ENCODE measurements at regions not wholly inside any gene's neighbourhood (a gene's known extent, or its start where the extent isn't known, plus 50 kb on each side); places are given as distances from the start of the nearest gene placed in this dataset.
"Not testable (repeated sequence)": the region's sequence is repeated elsewhere in the genome, so short reads cannot be mapped to it uniquely, and the experiment has no call there.

- Mint-ChIP-seq H3K4me3 (no peak overlapping the region), H3K36me3 (ENCODE audit: insufficient read depth) (peaks cover 2% of the 10 kb centered on the region), H3K9me3 (peaks cover 0 to 9% of the 10 kb centered on the region in 2 donors), H3K27ac (no peak overlapping the region), H3K4me1 (ENCODE audit: low read depth in 2 of 2) (no peaks in the 10 kb centered on the region), H3K27me3 (no peaks in the 10 kb centered on the region)
- ATAC-seq (replicated peaks), result no peak
- no peak for DNase-seq
These were observed 257.0 kb downstream of the ASMT start for GRCh38 chrX:1871887-1872286.

- H3K9me3 Mint-ChIP-seq, result peaks cover 10% of the 10 kb centered on the region in 2 donors
These were observed 258.8 kb downstream of the ASMT start for GRCh38 chrX:1873671-1874070.

GRCh38 chrX:1874416-1874815 is 259.6 kb downstream of the ASMT start:
- Mint-ChIP-seq H3K9me3 (peaks cover 10 to 14% of the 10 kb centered on the region in 2 donors), H3K27me3 (peaks cover 5 to 9% of the 10 kb centered on the region in 2 donors), H3K4me3 (no peak overlapping the region), H3K36me3 (ENCODE audit: insufficient read depth) (peaks cover 2% of the 10 kb centered on the region), H3K27ac (no peak overlapping the region), H3K4me1 (ENCODE audit: low read depth in 2 of 2) (no peaks in the 10 kb centered on the region)
- DNase-seq (no peak), ATAC-seq (replicated peaks) (no peak)

More at GRCh38 chrX:1873671-1874070, 258.8 kb downstream of the ASMT start:
- H3K27ac Mint-ChIP-seq, result no peak overlapping the region
- DNase-seq, result no peak
- peaks cover 5 to 9% of the 10 kb centered on the region in 2 donors for H3K27me3 Mint-ChIP-seq
- no peak for ATAC-seq (replicated peaks)
- no peaks in the 10 kb centered on the region for H3K4me1 Mint-ChIP-seq (ENCODE audit: low read depth in 2 of 2)
- H3K4me3 Mint-ChIP-seq, result no peak overlapping the region
- H3K36me3 Mint-ChIP-seq (ENCODE audit: insufficient read depth), result peaks cover 2% of the 10 kb centered on the region

GRCh38 chrX:1874899-1875298 is 260.0 kb downstream of the ASMT start:
- H3K4me1 Mint-ChIP-seq (ENCODE audit: low read depth in 2 of 2), result no peaks in the 10 kb centered on the region
- peaks cover 10 to 17% of the 10 kb centered on the region in 2 donors for H3K9me3 Mint-ChIP-seq

GRCh38 chrX:1876041-1876440 is 261.2 kb downstream of the ASMT start:
- H3K27ac Mint-ChIP-seq, result no peak overlapping the region
- no peak for ATAC-seq (replicated peaks)

More at GRCh38 chrX:1874899-1875298, 260.0 kb downstream of the ASMT start:
- no peak overlapping the region for H3K27ac Mint-ChIP-seq
- DNase-seq, result no peak
- H3K27me3 Mint-ChIP-seq, result peaks cover 5 to 9% of the 10 kb centered on the region in 2 donors
- no peak overlapping the region for H3K4me3 Mint-ChIP-seq
- no peak for ATAC-seq (replicated peaks)
- peaks cover 2% of the 10 kb centered on the region for H3K36me3 Mint-ChIP-seq (ENCODE audit: insufficient read depth)

GRCh38 chrX:1877780-1878179 is 262.9 kb downstream of the ASMT start:
- H3K36me3 Mint-ChIP-seq (ENCODE audit: insufficient read depth), result peaks cover 2% of the 10 kb centered on the region
- no peak overlapping the region for H3K27ac Mint-ChIP-seq

More at GRCh38 chrX:1876041-1876440, 261.2 kb downstream of the ASMT start:
- peaks cover 2% of the 10 kb centered on the region for H3K36me3 Mint-ChIP-seq (ENCODE audit: insufficient read depth)
- peaks cover 10 to 23% of the 10 kb centered on the region in 2 donors for H3K9me3 Mint-ChIP-seq
- no peak overlapping the region for H3K4me3 Mint-ChIP-seq
- no peak for DNase-seq
- H3K4me1 Mint-ChIP-seq (ENCODE audit: low read depth in 2 of 2), result no peaks in the 10 kb centered on the region
- peaks cover 5 to 9% of the 10 kb centered on the region in 2 donors for H3K27me3 Mint-ChIP-seq

GRCh38 chrX:1880884-1881817 is 266.3 kb downstream of the ASMT start:
- H3K4me1 Mint-ChIP-seq (ENCODE audit: low read depth in 2 of 2); DNase-seq; H3K27ac Mint-ChIP-seq; H3K36me3 Mint-ChIP-seq (ENCODE audit: insufficient read depth); H3K4me3 Mint-ChIP-seq; ATAC-seq (replicated peaks): not testable (repeated sequence)
- Mint-ChIP-seq H3K27me3 (peaks cover 16 to 38% of the 10 kb centered on the region in 2 donors), H3K9me3 (peaks cover 10 to 14% of the 10 kb centered on the region in 2 donors)

More at GRCh38 chrX:1877780-1878179, 262.9 kb downstream of the ASMT start:
- no peak for ATAC-seq (replicated peaks)
- DNase-seq, result no peak
- Mint-ChIP-seq H3K4me1 (ENCODE audit: low read depth in 2 of 2) (no peaks in the 10 kb centered on the region), H3K27me3 (peaks cover 5 to 9% of the 10 kb centered on the region in 2 donors), H3K9me3 (peaks cover 10 to 23% of the 10 kb centered on the region in 2 donors), H3K4me3 (no peak overlapping the region)

GRCh38 chrX:1883772-1884171 is 268.9 kb downstream of the ASMT start:
- Mint-ChIP-seq H3K27me3 (peaks cover 12 to 36% of the 10 kb centered on the region in 2 donors), H3K4me3 (no peak overlapping the region), H3K9me3 (peaks cover 0 to 13% of the 10 kb centered on the region in 2 donors), H3K4me1 (ENCODE audit: low read depth in 2 of 2) (no peaks in the 10 kb centered on the region), H3K27ac (no peak overlapping the region), H3K36me3 (ENCODE audit: insufficient read depth) (no peaks in the 10 kb centered on the region)
- no peak for DNase-seq
- no peak for ATAC-seq (replicated peaks)

GRCh38 chrX:1884446-1884845 is 269.6 kb downstream of the ASMT start:
- Mint-ChIP-seq H3K27ac (no peak overlapping the region), H3K36me3 (ENCODE audit: insufficient read depth) (no peaks in the 10 kb centered on the region), H3K27me3 (peaks cover 19 to 43% of the 10 kb centered on the region in 2 donors), H3K4me3 (no peak overlapping the region), H3K4me1 (ENCODE audit: low read depth in 2 of 2) (no peaks in the 10 kb centered on the region), H3K9me3 (peaks cover 0 to 9% of the 10 kb centered on the region in 2 donors)
- DNase-seq (no peak), ATAC-seq (replicated peaks) (no peak)

- Mint-ChIP-seq H3K27ac (no peak overlapping the region), H3K4me1 (ENCODE audit: low read depth in 2 of 2) (no peaks in the 10 kb centered on the region), H3K9me3 (peaks cover 0 to 6% of the 10 kb centered on the region in 2 donors), H3K4me3 (no peak overlapping the region), H3K36me3 (ENCODE audit: insufficient read depth) (no peaks in the 10 kb centered on the region), H3K27me3 (peaks cover 19 to 44% of the 10 kb centered on the region in 2 donors)
- ATAC-seq (replicated peaks) (no peak), DNase-seq (no peak)
These were observed 270.3 kb downstream of the ASMT start for GRCh38 chrX:1885116-1885515.

- not testable (repeated sequence) for DNase-seq; H3K9me3 Mint-ChIP-seq; H3K36me3 Mint-ChIP-seq (ENCODE audit: insufficient read depth); H3K4me3 Mint-ChIP-seq; H3K27ac Mint-ChIP-seq; H3K4me1 Mint-ChIP-seq (ENCODE audit: low read depth in 2 of 2); ATAC-seq (replicated peaks)
- H3K27me3 Mint-ChIP-seq, result peaks cover 19 to 50% of the 10 kb centered on the region in 2 donors
These were observed 273.4 kb downstream of the ASMT start for GRCh38 chrX:1888305-1888704.

- Mint-ChIP-seq H3K27me3 (peaks cover 6 to 12% of the 10 kb centered on the region in 2 donors), H3K27ac (no peak overlapping the region), H3K4me1 (ENCODE audit: low read depth in 2 of 2) (no peaks in the 10 kb centered on the region), H3K36me3 (ENCODE audit: insufficient read depth) (no peaks in the 10 kb centered on the region), H3K9me3 (peaks cover 0 to 7% of the 10 kb centered on the region in 2 donors), H3K4me3 (no peak overlapping the region)
- ATAC-seq (replicated peaks), result no peak
- no peak for DNase-seq
These were observed 279.1 kb downstream of the ASMT start for GRCh38 chrX:1894026-1894294.

GRCh38 chrX:1894740-1895139 is 279.9 kb downstream of the ASMT start:
- H3K4me3 Mint-ChIP-seq, result no peak overlapping the region
- H3K27me3 Mint-ChIP-seq, result peaks cover 0 to 6% of the 10 kb centered on the region in 2 donors
- H3K36me3 Mint-ChIP-seq (ENCODE audit: insufficient read depth), result no peaks in the 10 kb centered on the region
- no peak for ATAC-seq (replicated peaks)
- H3K4me1 Mint-ChIP-seq (ENCODE audit: low read depth in 2 of 2), result no peaks in the 10 kb centered on the region
- no peak for DNase-seq
- H3K27ac Mint-ChIP-seq, result no peak overlapping the region
- H3K9me3 Mint-ChIP-seq, result peaks cover 0 to 7% of the 10 kb centered on the region in 2 donors

- Mint-ChIP-seq H3K36me3 (ENCODE audit: insufficient read depth) (no peaks in the 10 kb centered on the region), H3K9me3 (peaks cover 0 to 5% of the 10 kb centered on the region in 2 donors), H3K27me3 (peaks cover 0 to 3% of the 10 kb centered on the region in 2 donors), H3K4me1 (ENCODE audit: low read depth in 2 of 2) (no peaks in the 10 kb centered on the region), H3K27ac (no peak overlapping the region), H3K4me3 (no peak overlapping the region)
- DNase-seq (no peak), ATAC-seq (replicated peaks) (no peak)
These were observed 280.7 kb downstream of the ASMT start for GRCh38 chrX:1895583-1895982.
